K562 (cell line): ENCODE measurements at regions not wholly inside any gene's neighbourhood (a gene's known extent, or its start where the extent isn't known, plus 50 kb on each side); places are given as distances from the start of the nearest gene placed in this dataset.

ENCODE experiments used
- ATAC-seq: fragments of 200-7000 bp; cut with Tn5 transposase; 3 replicates; pipeline ENCODE4 v1.9.1; 2020; ENCODE audit warnings: moderate library complexity
- BruUV-seq: library from RNA; stranded (reverse); fragments of 400-500 nt; replicated peaks from 2 replicates; lab custom pipeline; 2021; lab: Mats Ljungman, UMichigan
- CTCF ChIA-PET: fragments of 300-600 bp; formaldehyde crosslinking; extraction: SDS; loops from one replicate; lab custom pipeline; 2021; ENCODE audit warnings: low intra/inter-chr PET ratio; lab: Yijun Ruan, JAX
- POLR2A ChIA-PET: fragments of 300-600, 350-650 bp; sonication (Branson Sonifier 250); formaldehyde crosslinking; extraction: SDS; loops from one replicate; lab custom pipeline; 2021; ENCODE audit warnings: antibody characterized with exemption, inconsistent platforms; lab: Yijun Ruan, JAX
- DNase-seq, 4 experiments: peaks; one replicate each; pipeline versions ENCODE4 v3.0.0 to v3.0.0-alpha.2; 2011 to 2018; ENCODE audit warnings: low spot score in 3 of 4, mixed read lengths in 3 of 4; ENCODE audit errors: extremely low read depth in 1 of 4
- FAIRE-seq: peaks from 2 replicates; lab custom pipeline; 2011; peaks lifted over from hg19 to GRCh38; lab: Jason Lieb, UNC
- H2AFZ ChIP-seq: 2 replicates; pipeline ENCODE4 v1.6.0; 2011; ENCODE audit warnings: low read depth, low read length, control low read depth, inconsistent platforms
- H3K27ac ChIP-seq: fragments of 200-600 bp; 3 replicates; pipeline ENCODE4 v1.8.0; 2011; ENCODE audit warnings: low read depth, mild to moderate bottlenecking, control low read depth, inconsistent platforms, low read length, moderate library complexity, mixed read lengths; ENCODE audit errors: extremely low read depth
- H3K27me3 ChIP-seq, 2 experiments: fragments of 300-600 bp in 1 of 2; 2 replicates in 1 of 2; 3 replicates in 1 of 2; pipeline versions ENCODE4 v1.6.0 to v1.8.0; 2011; ENCODE audit warnings: inconsistent platforms in 2 of 2, low read length in 2 of 2, mild to moderate bottlenecking in 1 of 2, mixed read lengths in 1 of 2, moderate library complexity in 1 of 2; ENCODE audit not compliant: control insufficient read depth in 2 of 2, insufficient read depth in 2 of 2
- H3K36me3 ChIP-seq: fragments of 300-600 bp; 3 replicates; pipeline ENCODE4 v1.8.0; 2011; ENCODE audit warnings: mild to moderate bottlenecking, low read length, inconsistent platforms; ENCODE audit not compliant: control insufficient read depth, insufficient read depth
- H3K4me1 ChIP-seq, 2 experiments: fragments of 200-600 bp in 1 of 2; replicated peaks in 1 of 2; 2 replicates in 1 of 2; 3 replicates in 1 of 2; pipeline versions ENCODE4 v1.5.1 to v1.8.0; 2011; ENCODE audit warnings: inconsistent platforms in 2 of 2, low read length in 2 of 2, mild to moderate bottlenecking in 1 of 2, mixed read lengths in 1 of 2, moderate library complexity in 1 of 2; ENCODE audit not compliant: control insufficient read depth in 2 of 2, insufficient read depth in 2 of 2
- H3K4me2 ChIP-seq: 2 replicates; pipeline ENCODE4 v1.6.1; 2011; ENCODE audit warnings: low read length, control low read depth, inconsistent platforms, mixed read lengths; ENCODE audit not compliant: insufficient read depth
- H3K4me3 ChIP-seq: fragments of 200-600 bp; sonication (generic), shearing (Covaris generic); 2 replicates; pipeline ENCODE4 v1.5.1; 2016; ENCODE audit warnings: control low read depth, inconsistent platforms
- H3K79me2 ChIP-seq: fragments of 200-600 bp; 3 replicates; pipeline ENCODE4 v1.8.0; 2011; ENCODE audit warnings: low read length, inconsistent platforms; ENCODE audit not compliant: control insufficient read depth, insufficient read depth
- H3K9ac ChIP-seq, 2 experiments: 2 replicates each; pipeline versions ENCODE4 v1.6.0 to v1.6.1; 2011; ENCODE audit warnings: low read depth in 2 of 2, low read length in 2 of 2, control low read depth in 1 of 2, inconsistent platforms in 1 of 2, mild to moderate bottlenecking in 1 of 2, mixed read lengths in 1 of 2; ENCODE audit not compliant: insufficient read depth in 1 of 2
- H3K9me1 ChIP-seq: one replicate; pipeline ENCODE4 v1.6.0; 2011; ENCODE audit warnings: inconsistent platforms, mild to moderate bottlenecking, low read length, moderate library complexity; ENCODE audit not compliant: control insufficient read depth, insufficient read depth
- H3K9me3 ChIP-seq: replicated peaks from 2 replicates; pipeline ENCODE4 v1.5.1; 2011; ENCODE audit warnings: low read depth, low read length, inconsistent platforms; ENCODE audit not compliant: control insufficient read depth, insufficient read depth
- H4K20me1 ChIP-seq: replicated peaks from 2 replicates; pipeline ENCODE4 v1.6.1; 2011; ENCODE audit warnings: low read length, inconsistent platforms, mixed read lengths; ENCODE audit not compliant: control insufficient read depth, insufficient read depth
- CSDE1 ChIP-seq, 2 experiments: fragments of 450-650 bp; IDR thresholded peaks; 2 replicates each; pipeline ENCODE4 v1.6.1; 2016; ENCODE audit warnings: mild to moderate bottlenecking in 1 of 2
- DEAF1 ChIP-seq: fragments of 450-650 bp; formaldehyde crosslinking; IDR thresholded peaks from 2 replicates; pipeline ENCODE4 v1.4.0; 2020; ENCODE audit warnings: mild to moderate bottlenecking, moderate library complexity
- FOXJ2 ChIP-seq: fragments of 200-800 bp; sonication (Bioruptor generic); IDR thresholded peaks from 2 replicates; pipeline ENCODE4 v1.6.1; 2016; ENCODE audit warnings: missing genetic modification characterization, missing compliant biosample characterization
- FUS ChIP-seq: fragments of 200-400 bp; formaldehyde crosslinking; optimal IDR thresholded peaks from 2 replicates; pipeline ENCODE3; 2017; ENCODE audit warnings: low read depth, low read length
- HCFC1 ChIP-seq: IDR thresholded peaks from 2 replicates; pipeline ENCODE4 v1.6.1; 2012; ENCODE audit warnings: low read depth, low read length, improper control_type of control experiment
- IRF2 ChIP-seq: sonication (generic); formaldehyde crosslinking; IDR thresholded peaks from 2 replicates; pipeline ENCODE4 v1.8.1; 2022; ENCODE audit warnings: mild to moderate bottlenecking, missing genetic modification reagents
- NCOA1 ChIP-seq: fragments of 450-650 bp; IDR thresholded peaks from 2 replicates; pipeline ENCODE4 v1.6.1; 2016; ENCODE audit warnings: low read depth
- NUFIP1 ChIP-seq: fragments of 450-650 bp; IDR thresholded peaks from 2 replicates; pipeline ENCODE4 v1.6.1; 2018; ENCODE audit not compliant: partially characterized antibody
- POLR2AphosphoS2 ChIP-seq: IDR thresholded peaks from 2 replicates; pipeline ENCODE4 v1.6.1; 2012; ENCODE audit warnings: low read length, improper control_type of control experiment
- POLR2H ChIP-seq: IDR thresholded peaks from 2 replicates; pipeline ENCODE4 v1.6.1; 2016; ENCODE audit warnings: missing genetic modification characterization, low read depth, mild to moderate bottlenecking, control low read depth, missing compliant biosample characterization, moderate library complexity
- PURB ChIP-seq: sonication (generic); formaldehyde crosslinking; IDR thresholded peaks from 2 replicates; pipeline ENCODE4 v1.9.0; 2021; ENCODE audit warnings: low read depth, mild to moderate bottlenecking, missing genetic modification reagents
- ZBTB34 ChIP-seq: fragments of 250-450 bp; sonication (Bioruptor Pico); IDR thresholded peaks from 2 replicates; pipeline ENCODE4 v1.8.0; 2021; ENCODE audit warnings: mild to moderate bottlenecking, moderate library complexity
- ZNF717 ChIP-seq: fragments of 250-450 bp; sonication (Bioruptor Pico); IDR thresholded peaks from 2 replicates; pipeline ENCODE4 v1.5.0; 2021
- WGBS: fragments of 100-300 bp; shearing (Covaris generic); methylation state at CpG from one replicate; pipeline ENCODE4 v1.1.6; 2016; ENCODE audit warnings: low coverage, mixed read lengths; ENCODE audit not compliant: insufficient coverage; ENCODE audit errors: missing lambda C conversion rate; 5-methylcytosine and 5-hydroxymethylcytosine counted together
- in situ Hi-C: fragments of 300-500 bp; cut with MboI; formaldehyde crosslinking; loops from 4 replicates; pipeline ENCODE4 v1.15.0; 2018; ENCODE audit warnings: inconsistent platforms, mixed read lengths
- intact Hi-C: fragments of 100-400 bp; cut with micrococcal nuclease; formaldehyde crosslinking; loops from 2 replicates; pipeline ENCODE4 v1.14.2; 2022

GRCh38 chr1:221405146-221405545 is 336.7 kb downstream of the DUSP10 start:
- TF ChIP-seq NCOA1 (no peak), HCFC1 (no peak)
- ChIA-PET POLR2A (no interaction called here), CTCF (no interaction called here)
- FAIRE-seq (no peak), ATAC-seq (no peak), DNase-seq (no peak)
- Histone ChIP-seq H3K9me3 (no peaks in the 10 kb centered on the region), H3K9ac (no peak overlapping the region), H2AFZ (no peak overlapping the region), H4K20me1 (no peaks in the 10 kb centered on the region), H3K9me1 (no peaks in the 10 kb centered on the region), H3K4me2 (no peak overlapping the region), H3K79me2 (no peaks in the 10 kb centered on the region), H3K36me3 (no peaks in the 10 kb centered on the region), H3K4me3 (no peak overlapping the region), H3K27ac (no peak overlapping the region), H3K27me3 (no peaks in the 10 kb centered on the region), H3K4me1 (no peaks in the 10 kb centered on the region)
- in situ Hi-C loops (no loop called here), intact Hi-C loops (loop anchor here (5.0 kb wide), 1 partner anchor 48 kb away; no protein-coding TSS in a partner anchor)
- no TSS peak for BruUV-seq
- WGBS, result 6% methylated on average over 1 of the region's 1 CpG

GRCh38 chr1:221408117-221408803 is 333.6 kb downstream of the DUSP10 start:
- Histone ChIP-seq H3K4me1 (no peaks in the 10 kb centered on the region), H3K79me2 (no peaks in the 10 kb centered on the region), H3K9me3 (no peaks in the 10 kb centered on the region), H4K20me1 (no peaks in the 10 kb centered on the region), H3K27me3 (no peaks in the 10 kb centered on the region), H3K9me1 (no peaks in the 10 kb centered on the region), H3K4me3 (no peak overlapping the region), H3K36me3 (no peaks in the 10 kb centered on the region)
- CTCF ChIA-PET, result no interaction called here
- ATAC-seq, result no peak
- POLR2A ChIA-PET, result no interaction called here
- TF ChIP-seq POLR2AphosphoS2, result no peak
- no peak for TF ChIP-seq FUS
- no peak for TF ChIP-seq ZNF717 (CRISPR knock-in tag)
- TF ChIP-seq NUFIP1, result no peak
- no peak for TF ChIP-seq PURB (CRISPR knock-in tag)
- no peak for TF ChIP-seq FOXJ2 (tag)
- no peak for TF ChIP-seq IRF2 (CRISPR knock-in tag)
- no peak for TF ChIP-seq DEAF1 (CRISPR knock-in tag)
- no peak for TF ChIP-seq CSDE1 (IDR thresholded peaks at IDR 0.05)
- TF ChIP-seq POLR2H (tag), result no peak
- no peak for TF ChIP-seq ZBTB34 (CRISPR knock-in tag)
- TF ChIP-seq, all 486 proteins: peak for 0
- BruUV-seq, result no TSS peak
- in situ Hi-C loops, result no loop called here
- FAIRE-seq (no peak), DNase-seq (no peak)
- WGBS, result 0% methylated on average over 7 of the region's 7 CpGs
- H2AFZ ChIP-seq, result no peak overlapping the region
- H3K27ac ChIP-seq, result no peak overlapping the region
- H3K4me2 ChIP-seq, result no peak overlapping the region
- intact Hi-C loops, result loop anchor here (5.0 kb wide), 1 partner anchor 51 kb away; no protein-coding TSS in a partner anchor
- H3K9ac ChIP-seq, result no peak overlapping the region
